ENCODE measurements at regions not wholly inside any gene's neighbourhood (a gene's known extent, or its start where the extent isn't known, plus 50 kb on each side); places are given as distances from the start of the nearest gene placed in this dataset.

GRCh38 chr5:58264276-58264675 is 195.6 kb downstream of the PLK2 start:
- H3K4me3 ChIP-seq (ENCODE audit: low read length) = no peak overlapping the region

GRCh38 chr5:58263296-58263695 is 196.6 kb downstream of the PLK2 start:
- no peak overlapping the region for H3K4me3 ChIP-seq (ENCODE audit: low read length)
- no peak for DNase-seq (ENCODE audit: low read depth, low spot score)

More at GRCh38 chr5:58264276-58264675, 195.6 kb downstream of the PLK2 start:
- no peak for DNase-seq (ENCODE audit: low read depth, low spot score)

GRCh38 chr5:58262226-58262625 is 197.7 kb downstream of the PLK2 start:
- no peak for DNase-seq (ENCODE audit: low read depth, low spot score)
- no peak overlapping the region for H3K4me3 ChIP-seq (ENCODE audit: low read length)

- no peak overlapping the region for H3K4me3 ChIP-seq (ENCODE audit: low read length)
- DNase-seq (ENCODE audit: low read depth, low spot score) = no peak
Observed at GRCh38 chr5:58261605-58262004, 198.3 kb downstream of the PLK2 start.

- H3K4me3 ChIP-seq (ENCODE audit: low read length) = no peak overlapping the region
- no peak for DNase-seq (ENCODE audit: low read depth, low spot score)
Observed at GRCh38 chr5:58260243-58260642, 199.6 kb downstream of the PLK2 start.

GRCh38 chr5:58259685-58260152 is 200.2 kb downstream of the PLK2 start:
- no peak overlapping the region for H3K4me3 ChIP-seq (ENCODE audit: low read length)
- no peak for DNase-seq (ENCODE audit: low read depth, low spot score)

- DNase-seq (ENCODE audit: low read depth, low spot score) = no peak
- no peak overlapping the region for H3K4me3 ChIP-seq (ENCODE audit: low read length)
Observed at GRCh38 chr5:58258984-58259684, 200.8 kb downstream of the PLK2 start.

GRCh38 chr5:58255970-58256369 is 203.9 kb downstream of the PLK2 start:
- DNase-seq (ENCODE audit: low read depth, low spot score) = no peak
- no peak overlapping the region for H3K4me3 ChIP-seq (ENCODE audit: low read length)

GRCh38 chr5:58255386-58255785 is 204.5 kb downstream of the PLK2 start:
- no peak for DNase-seq (ENCODE audit: low read depth, low spot score)
- H3K4me3 ChIP-seq (ENCODE audit: low read length) = no peak overlapping the region

- H3K4me3 ChIP-seq (ENCODE audit: low read length) = no peak overlapping the region
- DNase-seq (ENCODE audit: low read depth, low spot score) = no peak
Observed at GRCh38 chr5:58248221-58248620, 211.7 kb downstream of the PLK2 start.

- no peak overlapping the region for H3K4me3 ChIP-seq (ENCODE audit: low read length)
- DNase-seq (ENCODE audit: low read depth, low spot score) = no peak
Observed at GRCh38 chr5:58246461-58246944, 213.4 kb downstream of the PLK2 start.

GRCh38 chr5:58245476-58245840 is 214.4 kb downstream of the PLK2 start:
- DNase-seq (ENCODE audit: low read depth, low spot score) = no peak
- H3K4me3 ChIP-seq (ENCODE audit: low read length) = no peak overlapping the region

GRCh38 chr5:58244819-58245475 is 214.9 kb downstream of the PLK2 start:
- DNase-seq (ENCODE audit: low read depth, low spot score) = no peak

GRCh38 chr5:58241389-58241788 is 218.5 kb downstream of the PLK2 start:
- DNase-seq (ENCODE audit: low read depth, low spot score) = no peak
- H3K4me3 ChIP-seq (ENCODE audit: low read length) = no peak overlapping the region

More at GRCh38 chr5:58244819-58245475, 214.9 kb downstream of the PLK2 start:
- H3K4me3 ChIP-seq (ENCODE audit: low read length) = no peak overlapping the region

- H3K4me3 ChIP-seq (ENCODE audit: low read length) = no peak overlapping the region
- DNase-seq (ENCODE audit: low read depth, low spot score) = no peak
Observed at GRCh38 chr5:58240322-58240721, 219.6 kb downstream of the PLK2 start.

GRCh38 chr5:58239731-58240130 is 220.2 kb downstream of the PLK2 start:
- no peak overlapping the region for H3K4me3 ChIP-seq (ENCODE audit: low read length)
- no peak for DNase-seq (ENCODE audit: low read depth, low spot score)

- H3K4me3 ChIP-seq (ENCODE audit: low read length) = no peak overlapping the region
- no peak for DNase-seq (ENCODE audit: low read depth, low spot score)
Observed at GRCh38 chr5:58239045-58239444, 220.8 kb downstream of the PLK2 start.

GRCh38 chr5:58236498-58236897 is 223.4 kb downstream of the PLK2 start:
- H3K4me3 ChIP-seq (ENCODE audit: low read length) = no peak overlapping the region
- DNase-seq (ENCODE audit: low read depth, low spot score) = no peak

- no peak for DNase-seq (ENCODE audit: low read depth, low spot score)
Observed at GRCh38 chr5:58235299-58235698, 224.6 kb downstream of the PLK2 start.

GRCh38 chr5:58232130-58232529 is 227.8 kb downstream of the PLK2 start:
- H3K4me3 ChIP-seq (ENCODE audit: low read length) = no peak overlapping the region
- DNase-seq (ENCODE audit: low read depth, low spot score) = no peak

More at GRCh38 chr5:58235299-58235698, 224.6 kb downstream of the PLK2 start:
- no peak overlapping the region for H3K4me3 ChIP-seq (ENCODE audit: low read length)

- DNase-seq (ENCODE audit: low read depth, low spot score) = no peak
Observed at GRCh38 chr5:58231041-58231440, 228.8 kb downstream of the PLK2 start.

More at GRCh38 chr5:58231041-58231440, 228.8 kb downstream of the PLK2 start:
- no peak overlapping the region for H3K4me3 ChIP-seq (ENCODE audit: low read length)
